ENCODE measurements at regions not wholly inside any gene's neighbourhood (a gene's known extent, or its start where the extent isn't known, plus 50 kb on each side); places are given as distances from the start of the nearest gene placed in this dataset.

- H3K27ac ChIP-seq: no peak overlapping the region
- ChIA-PET CTCF (no interaction called here), POLR2A (ENCODE audit: low non-redundant PET) (no interaction called here)
- TF ChIP-seq, protein P1, sequence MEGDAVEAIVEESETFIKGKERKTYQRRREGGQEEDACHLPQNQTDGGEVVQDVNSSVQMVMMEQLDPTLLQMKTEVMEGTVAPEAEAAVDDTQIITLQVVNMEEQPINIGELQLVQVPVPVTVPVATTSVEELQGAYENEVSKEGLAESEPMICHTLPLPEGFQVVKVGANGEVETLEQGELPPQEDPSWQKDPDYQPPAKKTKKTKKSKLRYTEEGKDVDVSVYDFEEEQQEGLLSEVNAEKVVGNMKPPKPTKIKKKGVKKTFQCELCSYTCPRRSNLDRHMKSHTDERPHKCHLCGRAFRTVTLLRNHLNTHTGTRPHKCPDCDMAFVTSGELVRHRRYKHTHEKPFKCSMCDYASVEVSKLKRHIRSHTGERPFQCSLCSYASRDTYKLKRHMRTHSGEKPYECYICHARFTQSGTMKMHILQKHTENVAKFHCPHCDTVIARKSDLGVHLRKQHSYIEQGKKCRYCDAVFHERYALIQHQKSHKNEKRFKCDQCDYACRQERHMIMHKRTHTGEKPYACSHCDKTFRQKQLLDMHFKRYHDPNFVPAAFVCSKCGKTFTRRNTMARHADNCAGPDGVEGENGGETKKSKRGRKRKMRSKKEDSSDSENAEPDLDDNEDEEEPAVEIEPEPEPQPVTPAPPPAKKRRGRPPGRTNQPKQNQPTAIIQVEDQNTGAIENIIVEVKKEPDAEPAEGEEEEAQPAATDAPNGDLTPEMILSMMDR (conservative IDR thresholded peaks at IDR 0.05; ENCODE audit: low read depth): no peak
- no peak for DNase-seq (ENCODE audit: low spot score)
Measured at GRCh38 chr12:125208942-125209341, 143.7 kb downstream of the AACS start.

DNA sequence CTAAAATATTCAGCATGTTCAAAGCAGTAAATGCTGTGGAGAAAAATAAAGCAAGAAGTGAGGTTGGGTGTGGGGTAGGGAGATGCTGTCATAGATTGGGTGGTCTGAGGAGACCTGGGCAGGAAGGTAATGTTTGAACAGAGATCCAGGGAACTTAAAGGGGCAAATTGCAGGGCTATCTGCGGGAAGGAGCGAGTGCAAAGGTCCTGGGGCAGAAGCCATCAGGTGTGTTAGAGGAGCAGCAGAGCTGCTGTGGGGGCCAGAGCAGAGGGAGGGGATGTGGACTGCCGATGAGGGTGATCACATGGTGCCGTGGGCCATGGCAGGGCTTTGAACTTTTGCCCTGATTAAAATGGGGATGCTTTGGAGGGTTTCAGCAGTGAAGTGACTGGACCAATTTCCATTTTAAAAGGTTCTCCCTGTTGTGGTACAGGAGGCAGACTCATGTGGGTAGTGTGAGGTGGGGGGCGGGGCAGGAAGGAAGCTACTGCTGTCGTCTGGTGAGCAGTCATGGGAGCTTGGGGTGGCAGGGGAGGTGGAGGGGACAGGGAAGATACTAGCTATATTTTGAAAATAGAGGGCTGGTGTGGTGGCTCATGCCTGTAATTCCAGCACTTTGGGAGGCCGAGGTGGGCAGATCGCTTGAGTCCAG lies 145.0 kb downstream of the AACS start:
- no peak overlapping the region for H3K27ac ChIP-seq
- no peak for DNase-seq (ENCODE audit: low spot score)
- TF ChIP-seq, protein P1 (conservative IDR thresholded peaks at IDR 0.05; ENCODE audit: low read depth): no peak
- ChIA-PET POLR2A (ENCODE audit: low non-redundant PET) (no interaction called here), CTCF (interaction anchor here (0.7 kb wide), 1 partner anchor 860 kb away, joined by 3 read pairs; no protein-coding TSS in a partner anchor)

DNA sequence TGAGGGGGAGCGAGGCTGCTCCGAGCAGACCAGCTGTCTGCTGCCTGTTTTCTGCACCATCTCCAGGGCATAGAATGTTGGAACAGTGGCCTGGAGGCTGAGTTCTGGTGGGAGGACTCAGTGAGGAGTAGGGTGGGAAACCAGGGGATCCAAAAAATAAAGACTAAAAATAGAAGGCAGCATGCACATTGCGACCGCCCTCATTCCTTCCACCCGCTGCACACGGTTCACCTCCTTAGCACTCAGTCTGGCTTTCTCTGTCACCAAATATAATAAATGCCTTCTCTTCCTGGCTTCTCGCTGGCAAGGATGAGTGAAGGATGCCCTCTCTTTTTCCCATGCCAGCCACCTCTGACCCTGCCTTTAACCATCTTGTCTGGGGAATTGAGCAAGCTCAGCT lies 146.2 kb downstream of the AACS start:
- TF ChIP-seq, protein P1 (conservative IDR thresholded peaks at IDR 0.05; ENCODE audit: low read depth): no peak

GRCh38 chr12:125214289-125214688 lies 149.1 kb downstream of the AACS start:
- DNase-seq (ENCODE audit: low spot score): no peak
- POLR2A ChIA-PET (ENCODE audit: low non-redundant PET): no interaction called here
- CTCF ChIA-PET: no interaction called here
- TF ChIP-seq, protein P1 (conservative IDR thresholded peaks at IDR 0.05; ENCODE audit: low read depth): no peak
- no peak overlapping the region for H3K27ac ChIP-seq

More for the DNA sequence above, 146.2 kb downstream of the AACS start:
- DNase-seq (ENCODE audit: low spot score): no peak
- CTCF ChIA-PET: interaction anchor here (0.6 to 1.0 kb wide), 2 partner anchors 25 to 49 kb away, joined by 3 read pairs; no protein-coding TSS in a partner anchor
- H3K27ac ChIP-seq: no peak overlapping the region
- POLR2A ChIA-PET (ENCODE audit: low non-redundant PET): no interaction called here

DNA sequence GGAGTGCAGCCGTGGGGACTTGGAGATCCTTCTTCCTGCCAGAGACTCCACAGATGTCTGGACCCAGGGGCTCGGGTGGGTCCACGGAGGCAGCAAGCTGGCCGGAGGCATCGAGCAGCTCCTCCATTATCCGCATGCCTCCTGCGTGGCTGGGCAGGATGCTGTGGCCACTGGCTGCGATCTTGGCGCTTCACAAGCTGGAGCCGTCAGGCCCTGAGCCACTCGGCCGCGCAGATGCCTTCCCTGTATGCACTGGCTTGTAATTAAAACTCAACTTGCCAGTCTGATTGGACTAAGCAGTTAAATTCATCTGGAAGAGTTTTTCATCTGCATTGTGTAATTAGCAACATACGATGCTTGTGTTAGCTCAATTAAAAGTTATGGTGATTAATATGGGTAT lies 151.5 kb downstream of the AACS start:
- H3K27ac ChIP-seq: no peak overlapping the region

DNA sequence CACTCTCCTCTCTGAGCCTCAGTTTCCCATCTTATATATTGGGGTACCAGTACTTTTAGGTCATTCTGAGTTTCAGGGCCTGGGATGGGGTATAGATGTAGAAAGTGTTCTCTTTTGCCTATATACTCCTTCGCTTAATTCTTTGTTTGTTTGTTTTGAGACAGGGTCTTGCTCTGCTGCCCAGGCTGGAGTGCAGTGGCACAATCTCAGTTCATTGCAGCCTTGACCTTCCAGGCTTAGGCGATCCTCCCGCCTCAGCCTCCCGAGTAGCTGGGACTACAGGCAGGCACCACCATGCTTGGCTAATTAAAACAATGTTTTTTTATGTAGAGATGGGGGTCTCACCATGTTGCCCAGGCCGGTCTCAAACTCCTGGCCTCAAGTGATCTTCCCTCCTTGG lies 152.1 kb downstream of the AACS start:
- POLR2A ChIA-PET (ENCODE audit: low non-redundant PET): no interaction called here
- CTCF ChIA-PET: no interaction called here
- TF ChIP-seq, protein P1 (conservative IDR thresholded peaks at IDR 0.05; ENCODE audit: low read depth): no peak
- no peak for DNase-seq (ENCODE audit: low spot score)
- H3K27ac ChIP-seq: no peak overlapping the region

More for the DNA sequence above, 151.5 kb downstream of the AACS start:
- TF ChIP-seq, protein P1 (conservative IDR thresholded peaks at IDR 0.05; ENCODE audit: low read depth): no peak
- ChIA-PET CTCF (no interaction called here), POLR2A (ENCODE audit: low non-redundant PET) (no interaction called here)
- DNase-seq (ENCODE audit: low spot score): no peak

Measured in RWPE1 (cell line).